WI38 (cell line): ENCODE measurements at regions not wholly inside any gene's neighbourhood (a gene's known extent, or its start where the extent isn't known, plus 50 kb on each side); places are given as distances from the start of the nearest gene placed in this dataset.

Experiments used
- H3K4me3 ChIP-seq: 2 replicates; pipeline ENCODE4 v1.5.1; 2011; ENCODE audit warnings: low read depth, mild to moderate bottlenecking, control low read depth, low read length
- TF ChIP-seq, protein P1 (sequence below): IDR thresholded peaks from 2 replicates; pipeline ENCODE4 v1.5.1; 2012; ENCODE audit warnings: low read depth, mild to moderate bottlenecking, control low read depth, low read length

DNA sequence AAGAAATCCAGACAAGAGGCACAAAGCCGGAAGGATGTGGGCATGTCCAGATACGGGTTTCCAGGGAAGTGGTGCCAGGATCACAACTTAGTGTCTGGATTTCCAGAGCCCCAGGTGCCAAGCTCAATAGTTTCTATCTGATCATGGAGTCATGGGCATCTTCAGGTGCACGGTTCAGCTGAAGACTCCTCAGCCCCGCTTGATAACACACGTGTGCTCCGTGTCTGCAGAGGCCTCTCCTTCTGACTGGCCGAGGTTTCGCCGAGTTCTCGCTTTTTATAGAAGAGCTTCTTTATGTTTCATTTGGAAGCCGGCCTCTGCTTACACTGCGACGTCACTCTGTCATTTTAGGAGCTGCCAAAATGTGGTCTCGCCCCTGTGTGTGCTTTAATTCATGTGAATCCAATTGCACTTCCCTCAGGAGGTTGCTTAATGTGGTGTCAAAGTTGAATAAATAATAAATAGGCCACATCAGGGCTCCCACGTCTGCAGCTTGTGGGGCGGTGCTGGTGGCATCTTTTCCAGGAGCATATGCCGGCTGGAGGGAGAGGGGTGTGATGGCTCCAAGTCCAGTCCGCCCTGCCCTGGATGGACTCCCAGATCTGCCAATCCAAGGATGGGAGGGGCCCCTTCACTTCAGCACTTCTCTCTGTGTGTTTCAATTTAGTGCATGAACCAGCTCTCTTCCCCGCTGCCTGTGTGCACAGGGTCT, 1410.8 kb downstream of the TBC1D22A start:
- TF ChIP-seq, protein P1, sequence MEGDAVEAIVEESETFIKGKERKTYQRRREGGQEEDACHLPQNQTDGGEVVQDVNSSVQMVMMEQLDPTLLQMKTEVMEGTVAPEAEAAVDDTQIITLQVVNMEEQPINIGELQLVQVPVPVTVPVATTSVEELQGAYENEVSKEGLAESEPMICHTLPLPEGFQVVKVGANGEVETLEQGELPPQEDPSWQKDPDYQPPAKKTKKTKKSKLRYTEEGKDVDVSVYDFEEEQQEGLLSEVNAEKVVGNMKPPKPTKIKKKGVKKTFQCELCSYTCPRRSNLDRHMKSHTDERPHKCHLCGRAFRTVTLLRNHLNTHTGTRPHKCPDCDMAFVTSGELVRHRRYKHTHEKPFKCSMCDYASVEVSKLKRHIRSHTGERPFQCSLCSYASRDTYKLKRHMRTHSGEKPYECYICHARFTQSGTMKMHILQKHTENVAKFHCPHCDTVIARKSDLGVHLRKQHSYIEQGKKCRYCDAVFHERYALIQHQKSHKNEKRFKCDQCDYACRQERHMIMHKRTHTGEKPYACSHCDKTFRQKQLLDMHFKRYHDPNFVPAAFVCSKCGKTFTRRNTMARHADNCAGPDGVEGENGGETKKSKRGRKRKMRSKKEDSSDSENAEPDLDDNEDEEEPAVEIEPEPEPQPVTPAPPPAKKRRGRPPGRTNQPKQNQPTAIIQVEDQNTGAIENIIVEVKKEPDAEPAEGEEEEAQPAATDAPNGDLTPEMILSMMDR, result no peak

DNA sequence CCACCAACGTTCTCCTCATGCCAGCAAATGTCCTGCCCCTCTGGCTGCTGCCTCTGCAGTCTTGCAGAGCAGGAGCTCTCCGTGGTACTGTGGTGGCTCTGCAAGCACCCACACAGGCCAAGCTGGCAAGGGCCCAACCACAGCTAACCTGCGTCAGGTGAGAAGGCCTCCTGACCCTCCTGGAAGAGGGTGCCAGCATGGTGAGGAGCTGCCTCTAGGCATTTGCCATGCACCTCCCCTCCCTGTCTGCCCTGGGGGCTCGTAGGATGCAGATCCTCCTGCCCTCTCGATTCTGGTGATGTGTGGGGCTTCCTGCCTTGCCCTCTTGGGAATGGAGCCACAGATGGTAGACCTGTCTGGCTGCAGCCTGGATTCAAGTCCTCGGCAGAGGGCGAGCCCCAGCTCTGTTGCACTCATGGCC, 1408.8 kb downstream of the TBC1D22A start:
- TF ChIP-seq, protein P1, result no peak
- no peak overlapping the region for H3K4me3 ChIP-seq

More for the DNA sequence above, 1410.8 kb downstream of the TBC1D22A start:
- H3K4me3 ChIP-seq, result no peak overlapping the region

- TF ChIP-seq, protein P1, result no peak
- H3K4me3 ChIP-seq, result no peak overlapping the region
Measured at GRCh38 chr22:48169227-48169626, 1406.8 kb downstream of the TBC1D22A start.

DNA sequence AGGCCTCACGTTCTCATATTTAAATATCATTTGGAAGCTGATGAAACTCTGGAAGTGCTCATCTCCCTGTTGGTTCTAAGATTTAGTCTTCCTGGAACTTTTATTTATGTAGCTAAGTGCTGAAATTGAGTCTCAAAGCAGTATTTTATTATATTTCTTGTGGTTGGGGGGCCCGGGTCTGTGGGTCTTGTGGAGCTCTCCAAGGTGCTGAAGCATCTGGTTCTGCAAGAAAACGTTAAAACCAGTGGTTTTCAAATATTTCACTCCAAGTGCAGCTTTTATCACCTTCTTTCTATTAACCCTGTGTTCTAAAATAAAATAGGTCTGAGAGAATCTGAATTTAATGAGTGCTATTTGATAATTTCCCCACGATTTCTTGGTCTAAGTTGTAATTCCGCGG, 1404.8 kb downstream of the TBC1D22A start:
- no peak overlapping the region for H3K4me3 ChIP-seq
- TF ChIP-seq, protein P1, result no peak

DNA sequence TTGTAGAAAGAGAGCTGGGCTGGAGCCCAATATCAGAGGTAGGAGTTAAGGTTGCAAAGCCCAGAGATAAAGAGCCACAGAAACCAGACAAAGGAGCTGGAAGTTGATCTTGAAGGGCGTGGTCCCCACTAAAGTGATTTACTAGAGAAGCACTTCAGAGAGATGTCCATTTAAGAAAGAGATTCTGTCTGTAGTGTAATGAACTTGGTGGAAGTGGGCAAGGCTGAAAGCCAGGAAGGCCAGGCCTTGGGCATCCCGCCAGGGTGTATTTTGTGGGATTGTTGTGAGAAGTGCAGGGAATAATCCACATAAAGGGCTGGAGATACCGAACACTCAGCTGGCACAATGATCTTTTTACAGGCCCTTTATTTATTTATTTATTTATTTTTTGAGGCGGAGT, 1398.8 kb downstream of the TBC1D22A start:
- TF ChIP-seq, protein P1, result no peak

DNA sequence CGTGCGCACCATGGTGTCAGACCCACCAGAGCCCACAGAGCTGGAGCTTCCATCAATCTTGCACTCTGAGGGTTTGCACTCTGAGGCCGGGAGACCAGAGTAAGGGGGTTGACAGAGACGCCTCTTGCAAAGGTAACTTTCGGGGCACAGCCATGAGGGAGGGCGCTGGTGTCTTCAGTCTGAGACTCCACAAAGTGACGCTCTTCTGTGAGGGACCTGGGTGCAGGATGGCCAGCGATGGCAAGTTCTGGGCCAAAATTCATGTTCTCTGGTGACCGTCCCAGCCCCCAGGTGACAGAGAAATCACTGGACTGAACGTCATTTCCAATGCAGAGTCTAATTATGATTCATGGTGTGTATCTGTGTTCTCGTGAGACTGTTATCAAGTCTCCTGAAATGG, 1395.2 kb downstream of the TBC1D22A start:
- no peak overlapping the region for H3K4me3 ChIP-seq
- TF ChIP-seq, protein P1, result no peak

More for the DNA sequence above, 1398.8 kb downstream of the TBC1D22A start:
- H3K4me3 ChIP-seq, result no peak overlapping the region

GRCh38 chr22:48156603-48157355, 1394.3 kb downstream of the TBC1D22A start:
- TF ChIP-seq, protein P1, result no peak
- no peak overlapping the region for H3K4me3 ChIP-seq
